ENCODE measurements at regions not wholly inside any gene's neighbourhood (a gene's known extent, or its start where the extent isn't known, plus 50 kb on each side); places are given as distances from the start of the nearest gene placed in this dataset.

DNA sequence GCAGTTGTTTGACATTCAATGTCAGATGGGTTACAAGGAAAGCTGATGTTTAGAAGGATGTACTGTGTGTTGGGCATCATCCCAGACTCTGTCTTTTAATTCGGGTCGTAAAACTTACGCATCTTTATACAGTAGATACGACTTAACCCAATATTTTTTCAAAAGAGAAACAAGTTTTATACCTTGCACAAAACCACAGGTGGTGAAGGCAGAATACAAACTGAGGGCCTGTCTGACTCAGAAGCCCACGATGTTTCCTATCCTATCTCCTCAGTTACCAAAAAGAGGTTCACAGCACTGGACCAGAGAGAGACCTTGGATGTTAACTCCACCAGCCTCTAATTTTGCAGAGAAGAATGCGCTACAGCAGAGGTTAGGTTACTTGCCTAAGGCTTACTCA is 477.0 kb downstream of the FOXO1 start:
- TF ChIP-seq, protein P1, sequence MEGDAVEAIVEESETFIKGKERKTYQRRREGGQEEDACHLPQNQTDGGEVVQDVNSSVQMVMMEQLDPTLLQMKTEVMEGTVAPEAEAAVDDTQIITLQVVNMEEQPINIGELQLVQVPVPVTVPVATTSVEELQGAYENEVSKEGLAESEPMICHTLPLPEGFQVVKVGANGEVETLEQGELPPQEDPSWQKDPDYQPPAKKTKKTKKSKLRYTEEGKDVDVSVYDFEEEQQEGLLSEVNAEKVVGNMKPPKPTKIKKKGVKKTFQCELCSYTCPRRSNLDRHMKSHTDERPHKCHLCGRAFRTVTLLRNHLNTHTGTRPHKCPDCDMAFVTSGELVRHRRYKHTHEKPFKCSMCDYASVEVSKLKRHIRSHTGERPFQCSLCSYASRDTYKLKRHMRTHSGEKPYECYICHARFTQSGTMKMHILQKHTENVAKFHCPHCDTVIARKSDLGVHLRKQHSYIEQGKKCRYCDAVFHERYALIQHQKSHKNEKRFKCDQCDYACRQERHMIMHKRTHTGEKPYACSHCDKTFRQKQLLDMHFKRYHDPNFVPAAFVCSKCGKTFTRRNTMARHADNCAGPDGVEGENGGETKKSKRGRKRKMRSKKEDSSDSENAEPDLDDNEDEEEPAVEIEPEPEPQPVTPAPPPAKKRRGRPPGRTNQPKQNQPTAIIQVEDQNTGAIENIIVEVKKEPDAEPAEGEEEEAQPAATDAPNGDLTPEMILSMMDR (conservative IDR thresholded peaks at IDR 0.05; ENCODE audit: low read length), result no peak
- TF ChIP-seq EZH2phosphoT487 (IDR thresholded peaks at IDR 0.05; ENCODE audit: borderline replicate concordance, low read depth, low read length), result no peak
